HCT116 (cell line): ENCODE measurements at regions not wholly inside any gene's neighbourhood (a gene's known extent, or its start where the extent isn't known, plus 50 kb on each side); places are given as distances from the start of the nearest gene placed in this dataset.

Source experiments
- ATAC-seq: fragments of 200-7000 bp; cut with Tn5 transposase; 2 replicates; pipeline ENCODE4 v1.9.1; 2020; ENCODE audit warnings: mild to moderate bottlenecking, moderate library complexity
- BruUV-seq: library from RNA; stranded (reverse); fragments of 400-500 nt; replicated peaks from 2 replicates; lab custom pipeline; 2021; lab: Mats Ljungman, UMichigan
- CTCF ChIA-PET: fragments of 300-600 bp; sonication (Branson Sonifier 250); formaldehyde crosslinking; loops from one replicate; lab custom pipeline; 2021; ENCODE audit warnings: antibody characterized with exemption; lab: Charles Lee
- POLR2A ChIA-PET: fragments of 300-600, 350-600 bp; sonication (Branson Sonifier 250); formaldehyde crosslinking; loops from one replicate; lab custom pipeline; 2021; ENCODE audit warnings: antibody characterized with exemption; lab: Charles Lee
- RAD21 ChIA-PET, 2 experiments: fragments of 300-600 bp; sonication (Branson Sonifier 250); formaldehyde crosslinking; loops; one replicate each; lab custom pipeline; 2023; ENCODE audit warnings: low total read pairs in 2 of 2; ENCODE audit not compliant: uncharacterized antibody in 2 of 2, unreplicated experiment in 2 of 2, low non-redundant PET in 1 of 2; lab: Charles Lee
- DNase-seq: peaks from one replicate; pipeline ENCODE4 v3.0.0-alpha.2; 2010; ENCODE audit warnings: low read depth, low spot score
- H2AFZ ChIP-seq: fragments of 200-600 bp; shearing (Covaris generic), sonication (generic); 2 replicates; pipeline ENCODE4 v1.6.1; 2017; ENCODE audit warnings: low read depth, mixed run types, mixed read lengths, antibody characterized with exemption, low read length; ENCODE audit not compliant: poor library complexity, severe bottlenecking
- H3K27ac ChIP-seq: 2 replicates; pipeline ENCODE4 v1.5.1; 2012; ENCODE audit warnings: low read depth, low read length
- H3K27me3 ChIP-seq: fragments of 200-600 bp; sonication (generic); 2 replicates; pipeline ENCODE4 v1.6.1; 2016; ENCODE audit warnings: mixed run types, low read length, mixed read lengths; ENCODE audit not compliant: insufficient read depth
- H3K36me3 ChIP-seq, 2 experiments: fragments of 200-500 bp in 1 of 2; fragments of 200-600 bp in 1 of 2; sonication (Bioruptor generic) in 1 of 2; sonication (generic) in 1 of 2; 2 replicates each; pipeline versions ENCODE4 v1.5.1 to v1.6.1; 2014 to 2016; ENCODE audit warnings: low read length in 2 of 2, inconsistent platforms in 1 of 2, mixed read lengths in 1 of 2, mixed run types in 1 of 2; ENCODE audit not compliant: insufficient read depth in 2 of 2, control insufficient read depth in 1 of 2
- H3K4me1 ChIP-seq, 2 experiments: fragments of 200-600 bp in 1 of 2; sonication (generic) in 1 of 2; 2 replicates each; pipeline versions ENCODE4 v1.5.1 to v1.6.1; 2012 to 2017; ENCODE audit warnings: low read length in 2 of 2, inconsistent platforms in 1 of 2, mild to moderate bottlenecking in 1 of 2, mixed read lengths in 1 of 2, mixed run types in 1 of 2, moderate library complexity in 1 of 2; ENCODE audit not compliant: insufficient read depth in 2 of 2, control insufficient read depth in 1 of 2
- H3K4me2 ChIP-seq: fragments of 200-600 bp; sonication (generic); 2 replicates; pipeline ENCODE4 v1.6.1; 2017; ENCODE audit warnings: mixed run types, low read length, mixed read lengths
- H3K4me3 ChIP-seq, 2 experiments: fragments of 200-600 bp in 1 of 2; sonication (generic) in 1 of 2; replicated peaks in 1 of 2; 2 replicates each; pipeline ENCODE4 v1.5.1; 2011 to 2016; ENCODE audit warnings: low read length in 2 of 2, control low read depth in 1 of 2, low read depth in 1 of 2, mild to moderate bottlenecking in 1 of 2, mixed read lengths in 1 of 2, mixed run types in 1 of 2
- H3K79me2 ChIP-seq: fragments of 200-600 bp; sonication (generic); 2 replicates; pipeline ENCODE4 v1.6.1; 2017; ENCODE audit warnings: mild to moderate bottlenecking, mixed run types, low read length, moderate library complexity, mixed read lengths; ENCODE audit not compliant: insufficient read depth
- H3K9ac ChIP-seq: fragments of 200-600 bp; sonication (generic); 2 replicates; pipeline ENCODE4 v1.6.1; 2016; ENCODE audit warnings: low read length, mixed read lengths
- H3K9me2 ChIP-seq: fragments of 200-600 bp; sonication (generic), shearing (Covaris generic); 2 replicates; pipeline ENCODE4 v1.6.1; 2017; ENCODE audit warnings: mixed run types, mild to moderate bottlenecking, moderate library complexity; ENCODE audit not compliant: insufficient read depth
- H3K9me3 ChIP-seq, 2 experiments: fragments of 200-500 bp in 1 of 2; fragments of 200-600 bp in 1 of 2; sonication (Bioruptor generic) in 1 of 2; sonication (generic) in 1 of 2; 2 replicates each; pipeline ENCODE4 v1.6.1; 2014 to 2017; ENCODE audit warnings: low read length in 2 of 2, mixed read lengths in 2 of 2, inconsistent platforms in 1 of 2, low read depth in 1 of 2, mild to moderate bottlenecking in 1 of 2, mixed run types in 1 of 2, moderate library complexity in 1 of 2; ENCODE audit not compliant: control insufficient read depth in 1 of 2, insufficient read depth in 1 of 2
- H4K20me1 ChIP-seq: fragments of 200-600 bp; sonication (generic), shearing (Covaris generic); 2 replicates; pipeline ENCODE4 v1.6.1; 2017; ENCODE audit warnings: mixed run types, mild to moderate bottlenecking, moderate library complexity; ENCODE audit not compliant: insufficient read depth
- CBX3 ChIP-seq: IDR thresholded peaks from 2 replicates; pipeline ENCODE4 v1.6.1; 2012; ENCODE audit warnings: low read depth
- ELF1 ChIP-seq: IDR thresholded peaks from 2 replicates; pipeline ENCODE4 v1.6.1; 2012; ENCODE audit warnings: low read depth, borderline replicate concordance
- EZH2 ChIP-seq: fragments of 200-600 bp; sonication (generic); IDR thresholded peaks from 2 replicates; pipeline ENCODE4 v1.6.1; 2017; ENCODE audit warnings: antibody characterized with exemption, mixed run types
- EZH2phosphoT487 ChIP-seq: fragments of 200-600 bp; IDR thresholded peaks from 2 replicates; pipeline ENCODE4 v1.6.1; 2018; ENCODE audit warnings: antibody characterized with exemption, borderline replicate concordance
- JUND ChIP-seq: IDR thresholded peaks from 2 replicates; pipeline ENCODE4 v1.6.1; 2012
- MAX ChIP-seq: IDR thresholded peaks from 2 replicates; pipeline ENCODE4 v1.6.1; 2012
- POLR2A ChIP-seq: IDR thresholded peaks from 2 replicates; pipeline ENCODE4 v1.7.0; 2011; ENCODE audit warnings: borderline replicate concordance; ENCODE audit not compliant: insufficient read depth, insufficient read length; ENCODE audit errors: extremely low read depth
- POLR2AphosphoS5 ChIP-seq: IDR thresholded peaks from 2 replicates; pipeline ENCODE4 v1.6.1; 2011; ENCODE audit warnings: mild to moderate bottlenecking, low read depth, low read length, moderate library complexity
- RAD21 ChIP-seq: IDR thresholded peaks from 2 replicates; pipeline ENCODE4 v1.6.1; 2012; ENCODE audit warnings: low read depth, mild to moderate bottlenecking
- SP1 ChIP-seq: IDR thresholded peaks from 2 replicates; pipeline ENCODE4 v1.6.1; 2012; ENCODE audit warnings: low read depth
- SRF ChIP-seq: IDR thresholded peaks from 2 replicates; pipeline ENCODE4 v1.6.1; 2012; ENCODE audit warnings: low read depth
- TCF7L2 ChIP-seq: IDR thresholded peaks from 2 replicates; pipeline ENCODE4 v1.7.0; 2011; ENCODE audit warnings: borderline replicate concordance, inconsistent platforms; ENCODE audit not compliant: insufficient read depth, insufficient read length; ENCODE audit errors: extremely low read depth
- ZFX ChIP-seq: fragments of 450-650 bp; IDR thresholded peaks from 2 replicates; pipeline ENCODE4 v1.6.1; 2017
- ZNF274 ChIP-seq: fragments of 200-500 bp; sonication (Bioruptor generic); IDR thresholded peaks from 2 replicates; pipeline ENCODE4 v1.6.1; 2014; ENCODE audit warnings: mild to moderate bottlenecking, low read depth, low read length, inconsistent platforms
- intact Hi-C: fragments of 100-400 bp; cut with micrococcal nuclease; formaldehyde crosslinking; loops from 2 replicates; pipeline ENCODE4 v1.10.0; 2022
- TF ChIP-seq, protein P1 (sequence below): IDR thresholded peaks from 2 replicates; pipeline ENCODE4 v1.6.1; 2012

DNA sequence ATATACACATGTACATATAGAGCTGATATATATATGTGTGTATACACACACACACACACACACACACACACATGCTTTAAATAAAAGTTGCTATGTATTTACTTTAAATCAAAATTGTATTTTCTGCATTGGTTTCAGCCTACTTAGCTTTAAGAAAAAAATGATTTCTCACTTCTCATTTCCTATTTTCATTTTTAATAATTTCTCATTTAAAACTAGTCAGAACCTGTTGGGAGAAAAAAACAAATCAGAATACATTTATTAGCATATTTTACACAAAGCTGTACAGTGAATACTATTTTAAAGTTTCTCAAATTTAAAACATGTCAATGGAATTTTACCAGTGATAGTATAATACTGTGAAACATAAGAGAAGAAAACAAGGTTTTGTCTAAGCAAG, 681.8 kb downstream of the CENPC start:
- no peak overlapping the region for H2AFZ ChIP-seq
- ChIA-PET POLR2A (no interaction called here), CTCF (no interaction called here), RAD21 (no interaction called here)
- H3K4me3 ChIP-seq = no peak overlapping the region
- H4K20me1 ChIP-seq = no peaks in the 10 kb centered on the region
- DNase-seq (no peak), ATAC-seq (no peak)
- H3K9me2 ChIP-seq = no peaks in the 10 kb centered on the region
- H3K4me1 ChIP-seq = no peaks in the 10 kb centered on the region
- intact Hi-C loops = no loop called here
- peaks cover 0 to 16% of the 10 kb centered on the region in 2 experiments; a peak in 2 of 4 replicates for H3K9me3 ChIP-seq
- H3K27ac ChIP-seq = no peak overlapping the region
- H3K27me3 ChIP-seq = no peaks in the 10 kb centered on the region
- H3K9ac ChIP-seq = no peak overlapping the region
- TF ChIP-seq POLR2A (no peak), CBX3 (no peak), ZFX (no peak), RAD21 (no peak), EZH2phosphoT487 (no peak), JUND (no peak), SP1 (no peak), ELF1 (no peak), POLR2AphosphoS5 (no peak), ZNF274 (no peak), TCF7L2 (no peak), MAX (no peak), EZH2 (no peak), SRF (no peak)
- TF ChIP-seq, protein P1, sequence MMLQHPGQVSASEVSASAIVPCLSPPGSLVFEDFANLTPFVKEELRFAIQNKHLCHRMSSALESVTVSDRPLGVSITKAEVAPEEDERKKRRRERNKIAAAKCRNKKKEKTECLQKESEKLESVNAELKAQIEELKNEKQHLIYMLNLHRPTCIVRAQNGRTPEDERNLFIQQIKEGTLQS = no peak
- H3K4me2 ChIP-seq = no peak overlapping the region
- H3K79me2 ChIP-seq = no peaks in the 10 kb centered on the region
- no peaks in the 10 kb centered on the region for H3K36me3 ChIP-seq
- BruUV-seq = no TSS peak
